NT2/D1 (cell line): ENCODE measurements at regions not wholly inside any gene's neighbourhood (a gene's known extent, or its start where the extent isn't known, plus 50 kb on each side); places are given as distances from the start of the nearest gene placed in this dataset.
A peak's percentile ranks its signal among the peaks of the same experiment; 100 is the strongest.

ENCODE experiments used
- DNase-seq: peaks from one replicate; pipeline ENCODE4 v3.0.0-alpha.2; 2011; ENCODE audit warnings: low read depth, low spot score
- H3K27me3 ChIP-seq: 2 replicates; pipeline ENCODE4 v1.6.0; 2011; ENCODE audit warnings: mild to moderate bottlenecking; ENCODE audit not compliant: insufficient read length, insufficient read depth
- H3K36me3 ChIP-seq: 2 replicates; pipeline ENCODE4 v1.6.1; 2011; ENCODE audit warnings: mild to moderate bottlenecking, low read length, mixed read lengths; ENCODE audit not compliant: insufficient read depth, insufficient read length
- H3K4me1 ChIP-seq: 2 replicates; pipeline ENCODE4 v1.5.1; 2011; ENCODE audit not compliant: insufficient read depth, insufficient read length
- H3K4me3 ChIP-seq: 2 replicates; pipeline ENCODE4 v1.5.1; 2011; ENCODE audit warnings: low read depth; ENCODE audit not compliant: insufficient read length
- H3K9ac ChIP-seq: 2 replicates; pipeline ENCODE4 v1.6.0; 2011; ENCODE audit warnings: low read depth; ENCODE audit not compliant: insufficient read length
- H3K9me3 ChIP-seq: 2 replicates; pipeline ENCODE4 v1.5.1; 2011; ENCODE audit warnings: mild to moderate bottlenecking, low read length; ENCODE audit not compliant: insufficient read depth
- SUZ12 ChIP-seq: IDR thresholded peaks from 2 replicates; pipeline ENCODE4 v1.6.1; 2011; ENCODE audit not compliant: insufficient read length, insufficient read depth; ENCODE audit errors: extremely low read depth
- YY1 ChIP-seq: IDR thresholded peaks from 2 replicates; pipeline ENCODE4 v1.6.1; 2011; ENCODE audit not compliant: insufficient read length, insufficient read depth
- ZNF274 ChIP-seq: IDR thresholded peaks from 2 replicates; pipeline ENCODE4 v1.6.1; 2011; ENCODE audit warnings: mild to moderate bottlenecking, low read depth, low read length

DNA sequence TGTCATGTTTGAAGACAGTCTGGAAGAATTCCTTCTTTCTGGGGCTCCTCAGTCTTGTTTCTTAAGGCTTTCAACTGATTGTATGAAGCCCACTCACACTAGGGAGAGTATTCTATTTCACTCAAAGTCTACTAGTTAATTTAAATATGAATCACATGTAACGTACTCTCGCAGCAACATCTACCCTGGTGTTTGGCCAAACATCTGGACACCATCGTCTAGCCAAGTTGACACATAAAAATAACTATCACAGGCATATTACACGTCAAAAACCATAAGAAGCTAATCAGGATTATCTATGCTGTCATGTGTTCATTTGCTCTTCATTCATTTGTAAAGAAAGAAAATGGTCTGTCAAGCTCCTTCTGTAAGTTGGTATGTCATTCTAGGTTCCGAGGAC, 787.4 kb downstream of the KCNJ2 start:
- Histone ChIP-seq H3K9ac (no peak overlapping the region), H3K4me1 (no peaks in the 10 kb centered on the region), H3K9me3 (no peaks in the 10 kb centered on the region), H3K36me3 (no peaks in the 10 kb centered on the region), H3K4me3 (no peak overlapping the region), H3K27me3 (no peaks in the 10 kb centered on the region)
- DNase-seq, result no peak
- no peak for TF ChIP-seq ZNF274

DNA sequence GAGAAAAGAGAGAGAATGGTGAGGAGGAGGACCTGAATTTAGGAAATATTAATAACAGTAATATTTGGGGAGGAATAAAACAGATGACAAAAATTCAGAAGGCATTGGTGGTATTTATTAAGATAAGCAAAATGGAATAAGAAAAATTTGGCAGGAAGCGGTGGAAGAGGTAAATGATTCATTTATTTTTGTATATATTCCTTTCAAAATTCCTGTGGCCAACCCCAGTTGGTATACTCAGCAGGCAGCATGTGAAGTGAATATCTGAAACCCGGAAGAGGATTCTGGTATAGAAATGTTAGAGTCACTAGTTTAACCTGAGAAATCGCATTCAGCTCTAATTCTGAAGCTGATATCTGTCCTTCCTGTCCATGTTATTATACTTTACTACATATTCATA, 792.0 kb downstream of the KCNJ2 start:
- no peak for DNase-seq
- Histone ChIP-seq H3K9ac (no peak overlapping the region), H3K4me3 (no peak overlapping the region), H3K9me3 (peaks cover 8% of the 10 kb centered on the region; the same call in 1 of the 2 replicates), H3K4me1 (no peaks in the 10 kb centered on the region), H3K36me3 (no peaks in the 10 kb centered on the region), H3K27me3 (no peaks in the 10 kb centered on the region)
- TF ChIP-seq YY1, result no peak
- no peak for TF ChIP-seq ZNF274
- TF ChIP-seq SUZ12, result no peak

DNA sequence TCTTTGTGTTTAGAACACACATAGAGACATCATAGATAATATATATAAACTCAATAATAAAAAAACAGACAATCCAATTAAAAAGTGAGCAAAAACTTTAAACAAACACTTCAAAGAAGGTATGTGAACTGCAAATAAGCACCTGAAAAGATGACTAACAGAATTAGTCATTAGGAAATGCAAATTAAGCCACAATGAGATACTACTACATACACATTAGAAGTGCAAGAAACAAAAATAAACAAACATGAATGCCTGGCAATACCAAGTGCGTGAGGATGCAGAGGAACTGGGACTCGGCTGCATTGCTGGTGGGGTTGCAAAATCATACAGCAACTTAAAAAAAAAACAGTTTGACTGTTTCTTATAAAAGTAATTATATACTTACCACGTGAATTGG, 799.0 kb downstream of the KCNJ2 start:
- TF ChIP-seq YY1 (no peak), SUZ12 (no peak), ZNF274 (no peak)
- H3K27me3 ChIP-seq, result no peaks in the 10 kb centered on the region
- no peaks in the 10 kb centered on the region for H3K36me3 ChIP-seq
- no peak overlapping the region for H3K9ac ChIP-seq
- no peak overlapping the region for H3K4me3 ChIP-seq
- no peaks in the 10 kb centered on the region for H3K4me1 ChIP-seq
- H3K9me3 ChIP-seq, result peaks cover 11% of the 10 kb centered on the region; the same call in 1 of the 2 replicates
- no peak for DNase-seq

DNA sequence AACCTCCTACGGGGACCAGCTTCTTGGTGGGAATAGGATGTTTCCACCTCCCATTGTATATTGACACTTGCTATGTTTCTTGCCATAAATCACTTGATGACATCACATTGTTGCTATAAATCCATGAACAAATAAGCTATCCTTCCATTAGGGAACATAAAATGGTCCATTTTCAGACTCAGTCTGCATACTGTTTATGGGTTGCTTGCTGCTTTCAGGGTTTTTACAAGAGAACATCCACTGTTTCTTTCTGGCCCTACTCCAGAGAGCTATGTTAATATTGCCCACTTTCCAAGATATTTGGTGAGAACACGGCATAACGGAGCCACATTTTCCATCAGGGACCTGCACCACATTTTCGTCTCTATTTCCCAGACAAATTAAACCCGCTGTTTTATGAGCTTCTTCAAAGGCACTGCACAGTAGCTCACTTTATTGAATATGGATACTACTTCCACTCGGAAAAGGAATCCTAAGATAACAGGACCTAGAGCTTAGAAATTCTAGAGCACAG, 800.2 kb downstream of the KCNJ2 start:
- H3K36me3 ChIP-seq, result no peaks in the 10 kb centered on the region
- H3K9me3 ChIP-seq, result peaks cover 11% of the 10 kb centered on the region; the same call in 1 of the 2 replicates
- DNase-seq, result no peak
- no peaks in the 10 kb centered on the region for H3K4me1 ChIP-seq
- no peaks in the 10 kb centered on the region for H3K27me3 ChIP-seq
- H3K4me3 ChIP-seq, result no peak overlapping the region
- no peak overlapping the region for H3K9ac ChIP-seq
- TF ChIP-seq SUZ12 (no peak), YY1 (no peak), ZNF274 (no peak)

DNA sequence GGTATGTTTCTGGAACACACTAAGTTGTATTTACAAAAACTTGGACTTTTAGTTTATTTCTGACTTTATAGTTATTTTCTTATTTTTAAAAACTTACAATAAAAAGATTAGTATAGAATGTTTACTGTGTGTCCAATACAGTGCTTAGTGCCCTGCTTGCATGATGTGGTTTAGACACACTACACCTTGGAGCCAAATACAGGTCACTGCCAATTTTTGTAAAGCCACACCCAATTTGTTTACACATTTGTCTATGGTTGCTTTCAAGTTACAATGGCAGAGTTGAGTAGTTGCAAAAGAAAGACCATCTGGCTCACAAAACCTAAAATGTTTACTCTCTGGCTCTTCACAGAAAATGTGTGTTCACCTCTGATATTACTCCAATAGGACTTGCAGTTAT, 807.1 kb downstream of the KCNJ2 start:
- TF ChIP-seq ZNF274 (no peak), SUZ12 (no peak), YY1 (no peak)
- Histone ChIP-seq H3K4me1 (no peaks in the 10 kb centered on the region), H3K9ac (no peak overlapping the region), H3K4me3 (no peak overlapping the region), H3K36me3 (no peaks in the 10 kb centered on the region), H3K27me3 (no peaks in the 10 kb centered on the region), H3K9me3 (no peaks in the 10 kb centered on the region; the same call in 1 of the 2 replicates)
- DNase-seq, result no peak

DNA sequence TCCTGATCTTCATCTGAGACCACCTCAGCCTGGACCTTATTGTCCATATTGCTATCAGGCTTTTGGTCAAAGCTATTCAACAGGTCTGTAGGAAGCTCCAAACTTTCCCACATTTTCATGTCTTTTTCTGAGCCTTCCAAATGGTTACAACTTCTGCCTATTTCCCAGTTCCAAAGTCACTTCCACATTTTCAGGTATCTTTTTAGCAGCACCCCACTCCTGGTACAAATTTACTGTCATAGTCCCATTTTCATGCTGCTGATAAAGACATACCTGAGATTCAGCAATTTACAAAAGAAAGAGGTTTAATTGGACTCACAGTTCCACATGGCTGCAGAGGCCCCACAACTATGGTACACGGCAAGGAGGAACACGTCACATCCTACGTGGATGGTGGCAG, 815.5 kb downstream of the KCNJ2 start:
- Histone ChIP-seq H3K9me3 (peaks cover 38% of the 10 kb centered on the region), H3K4me1 (no peaks in the 10 kb centered on the region), H3K9ac (no peak overlapping the region), H3K4me3 (no peak overlapping the region), H3K36me3 (no peaks in the 10 kb centered on the region), H3K27me3 (no peaks in the 10 kb centered on the region)
- TF ChIP-seq SUZ12, result no peak
- no peak for TF ChIP-seq ZNF274
- TF ChIP-seq YY1, result no peak
- no peak for DNase-seq

DNA sequence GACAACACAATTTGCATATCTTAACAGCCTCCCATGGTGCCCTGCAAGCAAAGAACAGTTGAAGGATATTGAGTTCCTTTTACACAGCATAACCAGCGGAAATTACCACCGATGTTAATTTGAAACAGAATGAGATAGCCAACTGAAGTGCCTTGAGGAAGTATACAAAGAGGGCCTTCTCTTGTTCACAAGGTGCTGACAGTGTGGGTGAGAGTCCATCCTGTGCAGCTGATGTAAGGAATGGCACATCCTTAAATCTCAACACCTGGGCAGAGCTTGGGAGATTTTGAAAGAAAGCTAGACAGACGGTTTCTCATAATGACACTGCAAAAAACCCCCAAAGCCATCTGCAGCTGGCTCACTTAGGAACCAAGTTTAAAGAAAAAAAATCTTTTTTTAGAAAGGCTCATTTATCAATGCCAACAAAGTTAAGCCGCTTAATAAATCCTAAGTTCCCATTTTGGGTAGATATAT, 818.6 kb downstream of the KCNJ2 start:
- Histone ChIP-seq H3K9me3 (peaks cover 37% of the 10 kb centered on the region), H3K36me3 (no peaks in the 10 kb centered on the region), H3K4me1 (no peaks in the 10 kb centered on the region), H3K27me3 (no peaks in the 10 kb centered on the region), H3K4me3 (no peak overlapping the region), H3K9ac (no peak overlapping the region)
- DNase-seq, result peak; percentile 65
- TF ChIP-seq SUZ12 (no peak), ZNF274 (no peak), YY1 (no peak)

DNA sequence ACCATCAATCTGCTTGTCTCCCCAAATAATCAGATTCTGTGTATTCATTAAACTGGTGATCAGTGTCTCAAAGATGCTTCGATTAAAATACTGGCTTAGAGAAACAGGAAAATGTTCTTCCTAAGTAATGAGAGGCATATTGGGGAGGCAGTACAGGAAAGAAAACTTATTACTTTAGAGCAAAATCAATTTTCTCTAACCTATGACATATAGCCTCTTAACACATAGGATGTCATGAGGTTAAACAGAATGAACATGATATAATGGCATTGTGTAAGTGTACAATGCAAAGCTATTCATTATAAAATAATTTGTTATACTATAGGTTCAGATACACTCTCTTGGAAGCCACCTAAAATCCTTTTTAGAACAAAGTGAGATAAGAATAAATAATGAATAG, 819.3 kb downstream of the KCNJ2 start:
- Histone ChIP-seq H3K4me3 (no peak overlapping the region), H3K36me3 (no peaks in the 10 kb centered on the region), H3K9me3 (peaks cover 30% of the 10 kb centered on the region), H3K9ac (no peak overlapping the region), H3K27me3 (no peaks in the 10 kb centered on the region), H3K4me1 (no peaks in the 10 kb centered on the region)
- no peak for TF ChIP-seq SUZ12
- no peak for DNase-seq
